ENCODE measurements at regions not wholly inside any gene's neighbourhood (a gene's known extent, or its start where the extent isn't known, plus 50 kb on each side); places are given as distances from the start of the nearest gene placed in this dataset.
"Not testable (repeated sequence)": the region's sequence is repeated elsewhere in the genome, so short reads cannot be mapped to it uniquely, and the experiment has no call there.

DNA sequence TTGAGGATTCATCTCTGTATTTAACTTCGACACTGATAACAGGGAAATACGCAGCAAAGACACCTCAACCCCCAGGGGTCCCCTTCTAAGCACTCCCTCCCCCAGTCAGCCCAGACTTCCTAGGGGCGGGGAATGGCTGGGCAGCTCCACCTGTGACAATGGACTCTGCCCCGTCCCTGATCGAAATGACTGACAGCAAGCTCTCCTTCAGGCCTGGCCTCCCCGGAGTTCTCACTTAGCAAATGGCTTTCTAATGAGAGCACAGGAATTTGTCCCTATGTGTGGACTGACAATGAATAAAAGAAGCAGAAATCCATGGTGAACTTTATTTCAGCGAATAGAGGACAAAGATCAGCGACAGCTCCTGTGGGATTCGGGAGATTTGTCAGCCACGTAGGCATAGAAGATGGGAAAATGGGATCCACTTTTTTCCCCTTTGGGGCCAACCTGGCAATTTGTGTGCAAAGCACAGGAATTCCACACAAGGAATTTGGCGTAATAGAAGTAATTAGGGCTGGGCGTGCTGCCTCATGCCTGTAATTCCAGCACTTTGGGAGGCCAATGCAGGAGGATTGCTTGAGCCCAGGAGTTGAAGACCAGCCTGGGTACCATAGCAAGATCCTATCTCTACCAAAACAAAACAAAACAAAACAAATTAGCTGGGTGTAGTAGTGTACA is 63.8 kb downstream of the TNFAIP2 start:
- intact Hi-C loops (cut with micrococcal nuclease) = loop anchor here (10.0 kb wide), 1 partner anchor 82 kb away; no protein-coding TSS in a partner anchor

DNA sequence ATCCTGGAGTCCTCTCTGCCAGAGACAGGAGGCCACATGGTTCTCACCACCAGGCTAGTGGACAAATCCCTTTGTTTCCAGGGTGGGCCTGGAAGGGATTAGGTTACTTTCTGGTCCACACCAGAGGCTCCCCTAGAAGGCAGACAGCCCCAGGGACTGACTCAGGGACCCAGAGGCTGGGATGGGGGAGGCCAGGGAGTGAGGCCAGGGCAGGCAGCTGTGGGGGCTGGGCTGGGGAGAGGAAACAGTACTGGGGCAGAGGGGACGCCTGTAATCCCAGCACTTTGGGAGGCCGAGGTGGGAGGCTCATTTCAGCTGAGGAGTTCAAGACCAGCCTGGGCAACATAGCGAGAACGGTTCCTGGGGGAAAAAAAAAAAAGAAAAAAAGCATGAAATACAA is 64.7 kb downstream of the TNFAIP2 start:
- intact Hi-C loops (cut with micrococcal nuclease) = loop anchor here (10.0 kb wide), 1 partner anchor 83 kb away; no protein-coding TSS in a partner anchor

DNA sequence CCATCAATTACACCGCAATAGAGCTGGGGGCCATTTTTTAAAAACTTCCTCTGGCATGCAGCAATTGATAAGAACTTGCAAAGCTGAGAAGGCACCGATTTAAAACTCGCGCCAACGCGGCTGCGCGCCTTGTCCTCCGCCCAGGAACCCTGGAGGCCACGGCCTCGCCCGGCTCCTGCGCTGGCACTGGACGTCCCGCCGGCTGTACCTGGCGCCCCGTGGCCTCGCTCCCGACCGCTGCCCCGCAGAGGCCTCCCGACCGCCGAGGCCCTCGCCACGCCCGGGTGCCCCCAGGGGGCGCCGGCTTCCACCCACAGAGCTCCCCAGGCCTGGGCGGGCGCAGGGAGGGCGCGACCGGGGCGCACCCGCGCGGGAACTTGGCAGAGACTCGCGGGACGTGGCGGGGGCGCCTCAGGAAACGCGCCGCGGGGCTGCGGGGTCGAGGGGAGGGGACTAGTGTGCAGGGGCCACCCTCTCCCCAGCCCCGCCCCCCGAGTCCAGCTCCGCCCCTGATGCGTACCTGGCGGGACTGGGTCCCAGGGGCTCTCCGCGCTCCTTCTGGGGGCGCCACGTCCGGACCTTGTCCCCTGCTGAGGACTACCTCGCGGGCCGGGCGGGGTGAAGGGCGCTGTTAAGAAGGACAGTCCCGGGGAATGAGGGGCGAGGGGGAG is 65.7 kb downstream of the TNFAIP2 start:
- intact Hi-C loops (cut with micrococcal nuclease) = loop anchor here (10.0 kb wide), 1 partner anchor 84 kb away; no protein-coding TSS in a partner anchor

- intact Hi-C loops (cut with micrococcal nuclease) = loop anchor here (10.0 kb wide), 1 partner anchor 85 kb away; no protein-coding TSS in a partner anchor
These were observed 66.5 kb downstream of the TNFAIP2 start for GRCh38 chr14:103189481-103190470.

DNA sequence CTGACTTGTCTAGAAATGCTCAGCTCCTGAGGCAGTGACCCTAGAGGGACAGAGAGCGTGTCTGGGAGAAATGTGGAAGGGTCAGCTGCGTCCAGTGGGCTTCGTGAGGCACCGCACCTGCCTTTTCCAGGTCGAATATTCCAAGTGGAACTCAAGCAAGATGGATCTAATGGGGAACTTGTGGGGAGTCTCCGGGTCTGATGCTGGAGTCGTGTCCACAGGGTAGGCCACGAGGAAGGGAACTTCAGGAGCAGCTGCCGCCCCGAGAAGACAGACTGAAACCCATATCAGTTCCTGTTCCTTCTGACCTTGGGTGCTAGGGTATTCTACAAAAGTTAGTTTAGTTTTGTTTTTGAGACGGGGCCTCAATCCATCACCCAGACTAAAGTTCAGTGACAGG is 67.5 kb downstream of the TNFAIP2 start:
- intact Hi-C loops (cut with micrococcal nuclease) = no loop called here

DNA sequence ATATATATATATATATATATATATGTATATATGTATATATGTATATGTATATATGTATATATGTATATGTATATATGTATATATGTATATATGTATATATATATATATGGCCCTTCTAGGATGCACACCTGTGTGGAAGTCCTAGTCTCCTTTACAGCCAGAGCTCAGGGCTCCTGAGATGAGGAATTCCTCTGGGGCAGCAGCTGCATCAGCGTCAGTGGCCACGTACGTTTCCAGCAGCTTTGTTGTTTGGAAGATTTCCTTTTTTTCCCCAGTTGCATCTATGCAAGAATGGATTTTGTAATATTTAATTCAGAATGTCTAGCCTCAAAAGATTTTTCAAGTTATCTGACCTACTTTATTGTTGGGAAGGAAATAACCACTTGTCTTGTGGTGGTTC is 68.6 kb downstream of the TNFAIP2 start:
- intact Hi-C loops (cut with micrococcal nuclease) = no loop called here

- intact Hi-C loops (cut with micrococcal nuclease) = no loop called here
These were observed 69.1 kb downstream of the TNFAIP2 start for GRCh38 chr14:103192246-103192840.

- intact Hi-C loops (cut with micrococcal nuclease) = not testable (repeated sequence)
These were observed 69.6 kb downstream of the TNFAIP2 start for GRCh38 chr14:103192861-103193260.

DNA sequence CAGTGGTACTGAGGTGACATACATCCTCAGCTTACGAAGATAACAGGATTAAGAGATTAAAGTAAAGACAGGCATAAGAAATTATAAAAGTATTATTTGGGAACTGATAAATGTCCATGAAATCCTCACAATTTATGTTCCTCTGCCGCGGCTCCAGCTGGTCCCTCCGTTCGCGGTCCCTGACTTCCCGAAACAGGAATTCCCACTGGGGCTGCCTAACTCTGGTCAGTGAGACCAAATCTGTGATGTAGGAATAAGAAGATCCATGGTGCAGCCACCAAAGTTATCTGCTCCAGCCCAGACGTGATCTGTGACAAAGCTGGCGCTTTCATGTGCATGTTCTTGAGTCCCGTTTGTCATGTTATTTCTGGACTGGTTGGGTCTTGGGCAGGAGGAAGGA is 70.2 kb downstream of the TNFAIP2 start:
- intact Hi-C loops (cut with micrococcal nuclease) = not testable (repeated sequence)

DNA sequence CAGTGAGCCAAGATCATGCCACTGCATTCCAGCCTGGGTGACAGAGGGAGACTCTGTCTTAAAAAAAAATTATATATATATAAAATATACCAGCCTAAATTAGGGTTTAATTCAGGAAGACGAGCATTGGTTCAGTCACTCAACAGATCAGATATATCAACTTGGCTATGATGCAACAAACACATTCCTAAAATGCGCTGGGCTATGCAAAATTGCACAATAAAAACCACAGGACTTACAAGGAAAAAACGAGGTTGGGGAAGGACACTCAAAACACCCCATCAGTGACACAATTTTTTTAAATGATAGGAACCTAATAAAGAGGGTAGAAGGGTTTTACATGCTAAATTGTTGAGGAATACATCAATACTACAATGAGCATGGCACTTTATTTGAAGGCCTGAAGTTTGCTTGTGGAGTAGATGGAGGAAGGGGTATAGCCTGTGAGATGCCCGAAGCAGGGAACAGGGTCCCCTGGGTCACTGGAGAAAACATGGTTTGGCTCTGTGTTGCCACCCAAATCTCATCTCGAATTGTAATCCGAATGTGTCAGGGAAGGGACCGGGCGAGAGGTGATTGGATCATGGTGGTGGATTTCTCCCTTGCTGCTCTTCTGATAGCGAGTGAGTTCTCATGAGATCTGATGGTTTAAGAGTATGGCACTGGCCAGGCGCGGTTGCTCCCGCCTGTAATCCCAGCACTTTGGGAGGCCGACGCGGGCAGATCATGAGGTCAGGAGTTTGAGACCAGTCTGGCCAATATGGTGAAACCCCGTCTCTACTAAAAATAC is 71.2 kb downstream of the TNFAIP2 start:
- intact Hi-C loops (cut with micrococcal nuclease) = no loop called here

- intact Hi-C loops (cut with micrococcal nuclease) = no loop called here
These were observed 72.8 kb downstream of the TNFAIP2 start for GRCh38 chr14:103195828-103196615.

DNA sequence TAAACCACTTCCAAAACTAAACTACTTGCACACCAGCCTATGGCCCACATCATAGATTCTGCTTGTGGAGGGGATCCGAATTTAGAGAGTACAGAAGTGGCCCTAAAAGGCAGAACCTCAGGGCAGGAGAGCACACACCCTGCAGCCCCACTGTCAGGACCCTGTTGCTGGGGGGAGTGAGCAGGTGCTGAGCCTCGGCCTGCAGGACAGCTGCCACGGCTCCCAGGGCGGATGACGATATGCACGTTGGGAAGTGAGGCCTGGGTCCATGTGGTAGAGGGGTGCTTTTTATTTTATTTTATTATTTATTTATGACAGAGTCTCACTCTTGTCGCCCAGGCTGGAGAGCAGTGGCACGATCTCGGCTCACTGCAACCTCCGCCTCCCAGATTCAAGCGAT is 73.5 kb downstream of the TNFAIP2 start:
- intact Hi-C loops (cut with micrococcal nuclease) = no loop called here

DNA sequence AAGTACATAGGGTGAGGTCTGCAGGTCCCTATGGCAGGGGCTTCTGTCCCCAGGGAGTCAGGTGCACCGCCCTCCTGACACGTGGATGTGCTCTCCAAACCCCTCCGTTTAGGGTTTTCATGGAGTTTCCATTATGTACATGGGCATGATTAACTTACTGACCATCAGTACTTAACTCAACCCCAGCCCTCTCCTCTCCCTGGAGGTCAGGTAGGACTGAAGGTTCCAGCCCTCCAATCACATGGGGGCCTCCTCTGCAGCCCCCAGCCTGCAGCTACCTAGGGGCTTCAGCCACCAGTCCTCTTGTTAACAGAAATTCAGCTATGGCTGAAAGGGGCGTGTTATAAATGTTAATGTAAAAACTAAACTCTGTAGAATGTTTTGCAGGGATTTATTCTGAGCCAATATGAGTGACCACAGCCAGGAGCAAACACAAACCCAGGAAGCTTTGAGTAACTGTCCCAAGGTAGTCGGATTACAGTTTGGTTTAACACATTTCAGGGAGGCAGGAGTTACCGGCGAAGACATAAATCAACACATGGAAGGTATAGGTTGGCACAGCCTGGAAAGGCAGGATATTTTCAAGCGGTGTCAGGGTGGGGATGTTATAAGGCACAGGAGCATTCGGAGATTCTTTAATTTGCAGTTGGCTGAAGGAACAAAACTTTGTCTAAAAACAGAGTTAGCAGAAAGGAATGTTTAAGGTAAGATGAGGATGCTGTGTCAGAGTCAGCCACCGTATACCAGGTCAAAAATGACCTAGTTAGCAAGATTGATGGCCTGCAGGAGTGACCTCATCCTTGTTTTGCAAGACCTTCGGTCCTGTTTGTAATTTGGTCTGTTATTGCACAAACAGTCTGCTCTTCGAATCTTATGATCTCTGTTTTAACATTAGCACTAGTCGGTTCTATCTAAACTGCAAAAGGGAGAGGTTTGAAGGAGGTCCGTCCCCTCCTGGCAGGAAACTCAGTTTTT is 75.2 kb downstream of the TNFAIP2 start:
- intact Hi-C loops (cut with micrococcal nuclease) = no loop called here

DNA sequence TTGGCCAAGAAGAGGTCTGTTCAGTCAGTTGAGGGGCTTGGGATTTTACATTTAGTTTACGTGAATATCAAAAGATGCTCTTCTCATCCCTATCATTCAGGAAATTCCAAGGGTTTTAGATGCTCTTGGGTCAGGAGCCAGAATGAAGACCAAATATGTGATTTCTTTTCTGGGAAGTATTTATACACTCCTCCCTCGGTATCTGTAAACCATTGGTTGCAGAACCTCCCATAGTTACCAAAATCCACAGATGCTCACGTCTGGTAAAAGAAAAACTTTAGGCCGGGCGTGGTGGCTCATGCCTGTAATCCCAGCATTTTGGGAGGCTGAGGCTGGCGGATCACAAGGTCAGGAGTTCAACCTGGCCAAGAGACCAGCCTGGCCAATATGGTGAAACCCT is 75.9 kb downstream of the TNFAIP2 start:
- intact Hi-C loops (cut with micrococcal nuclease) = no loop called here

DNA sequence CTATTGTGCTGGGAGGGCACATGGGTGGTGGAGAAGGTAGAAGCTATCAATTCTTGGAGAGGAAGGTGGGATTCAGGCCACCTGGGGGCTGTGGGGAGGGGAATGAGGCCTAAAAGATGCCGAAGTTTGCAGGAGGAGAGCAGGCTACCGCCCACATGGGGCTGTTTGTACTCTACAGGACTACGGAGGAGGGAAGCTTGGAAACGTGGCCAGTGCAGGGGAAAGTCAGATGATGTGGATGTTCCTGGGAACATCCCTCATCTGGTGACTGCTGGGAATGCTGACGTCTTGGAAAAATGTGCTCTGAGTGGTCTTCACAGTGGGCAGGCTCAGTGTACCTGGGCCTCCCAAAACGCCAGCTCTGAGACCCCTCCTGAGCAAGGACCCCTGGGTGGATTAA is 78.5 kb downstream of the TNFAIP2 start:
- intact Hi-C loops (cut with micrococcal nuclease) = no loop called here

DNA sequence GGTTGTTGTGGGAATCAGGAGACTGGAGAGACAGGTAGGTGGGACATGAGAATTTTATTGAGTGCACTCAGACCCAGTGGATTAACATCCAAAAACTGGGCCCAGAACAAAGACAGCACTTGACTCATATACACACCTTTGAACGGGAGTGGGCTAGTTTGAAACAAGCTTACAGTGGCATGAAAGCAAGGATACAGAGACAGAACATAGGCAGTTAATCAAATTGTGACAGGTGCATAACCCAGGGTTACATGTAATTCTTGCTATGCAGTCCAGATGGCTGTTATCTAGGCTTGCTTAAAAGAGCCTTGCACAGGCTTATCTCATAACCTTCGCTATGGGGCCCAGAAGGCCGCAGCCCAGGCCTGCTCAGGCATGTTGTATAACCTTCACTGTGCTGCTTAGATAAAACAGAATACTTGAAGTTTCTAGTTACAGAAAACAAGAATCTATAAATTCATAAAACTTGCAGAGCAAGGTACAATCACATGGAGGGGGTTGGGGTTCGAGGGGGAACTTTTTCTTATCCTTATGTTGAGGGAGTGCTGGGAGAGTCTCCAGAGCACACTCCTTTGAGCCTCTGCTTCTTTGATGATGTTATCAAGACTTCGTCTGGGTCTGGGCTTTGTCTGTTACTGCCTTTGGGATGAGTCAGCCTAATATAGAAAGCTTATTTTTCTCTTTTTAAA is 81.7 kb downstream of the TNFAIP2 start:
- intact Hi-C loops (cut with micrococcal nuclease) = no loop called here

DNA sequence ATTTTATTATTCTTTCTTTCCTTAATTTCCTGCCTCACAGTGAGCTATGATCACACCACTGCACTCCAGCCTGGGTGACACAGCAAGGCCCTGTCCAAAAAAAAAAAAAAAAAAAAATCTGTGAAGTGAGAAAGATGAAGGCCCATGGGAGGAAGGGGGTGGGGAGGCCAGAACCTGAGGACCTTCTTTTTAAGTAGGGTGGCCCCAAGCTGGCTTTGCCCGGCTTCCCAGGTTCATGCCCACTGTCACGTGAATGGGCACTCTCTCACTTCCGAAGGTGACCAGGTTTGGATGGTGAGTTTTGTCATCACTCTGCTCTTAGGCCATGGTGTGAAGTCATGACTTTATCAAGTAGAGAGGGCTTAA is 82.3 kb downstream of the TNFAIP2 start:
- intact Hi-C loops (cut with micrococcal nuclease) = no loop called here

GRCh38 chr14:103206023-103206481 is 82.8 kb downstream of the TNFAIP2 start:
- intact Hi-C loops (cut with micrococcal nuclease) = no loop called here

Measured in T-helper 2 cell treated with Interferon-gamma antibody and Interleukin-4, amounts not matched to agents 100 ng/mL and 5 ng/mL, for 36 hours (primary cell).